Naive thymus-derived CD4-positive, alpha-beta T cell (primary cell): ENCODE measurements at regions not wholly inside any gene's neighbourhood (a gene's known extent, or its start where the extent isn't known, plus 50 kb on each side); places are given as distances from the start of the nearest gene placed in this dataset.

Experiments used
- ATAC-seq: fragments of 150-1000 bp; cut with Tn5 transposase; 2 replicates; pipeline ENCODE4 v1.10.0; 2021; ENCODE audit warnings: mild to moderate bottlenecking, moderate library complexity
- CTCF ChIA-PET: fragments of 350-600 bp; sonication (Branson Sonifier 250); formaldehyde crosslinking; loops from one replicate; lab custom pipeline; 2021; ENCODE audit warnings: antibody characterized with exemption; lab: Charles Lee
- POLR2A ChIA-PET: fragments of 350-600 bp; sonication (Branson Sonifier 250); formaldehyde crosslinking; loops from one replicate; lab custom pipeline; 2021; ENCODE audit warnings: antibody characterized with exemption, inconsistent platforms; lab: Charles Lee
- DNase-seq, 9 donors: peaks; one replicate each; pipeline versions ENCODE4 v3.0.0 to v3.0.0-alpha.2; 2020 to 2022; ENCODE audit warnings: mixed read lengths in 1 of 9
- H3K27ac ChIP-seq: one replicate; pipeline ENCODE4 v1.7.0; 2013; ENCODE audit warnings: mild to moderate bottlenecking, low read depth, low read length, moderate library complexity
- H3K27me3 ChIP-seq, 2 donors: one replicate each; pipeline ENCODE4 v1.7.0; 2013; ENCODE audit warnings: low read length in 2 of 2, mild to moderate bottlenecking in 2 of 2, moderate library complexity in 2 of 2; ENCODE audit not compliant: control insufficient read depth in 2 of 2, insufficient read depth in 2 of 2
- H3K36me3 ChIP-seq, 3 experiments: 1 replicate in 2 of 3; 2 replicates in 1 of 3; pipeline ENCODE4 v1.7.0; 2013; ENCODE audit warnings: low read length in 3 of 3, mild to moderate bottlenecking in 3 of 3, moderate library complexity in 1 of 3; ENCODE audit not compliant: insufficient read depth in 3 of 3, control insufficient read depth in 2 of 3
- H3K4me1 ChIP-seq, 2 donors: one replicate each; pipeline ENCODE4 v1.7.0; 2013; ENCODE audit warnings: low read length in 2 of 2, mild to moderate bottlenecking in 2 of 2, moderate library complexity in 1 of 2; ENCODE audit not compliant: control insufficient read depth in 2 of 2, insufficient read depth in 2 of 2
- H3K4me3 ChIP-seq: 2 replicates; pipeline ENCODE4 v1.7.0; 2013; ENCODE audit warnings: mild to moderate bottlenecking, low read length
- H3K9me3 ChIP-seq, 3 experiments: 1 replicate in 2 of 3; 2 replicates in 1 of 3; pipeline ENCODE4 v1.7.0; 2013; ENCODE audit warnings: low read length in 3 of 3; ENCODE audit not compliant: control insufficient read depth in 2 of 3
- H3K27ac Mint-ChIP-seq, 9 donors: one replicate each; pipeline ENCODE4 v1.8.0; 2020 to 2022; ENCODE audit warnings: mixed read lengths in 9 of 9, mild to moderate bottlenecking in 8 of 9, moderate library complexity in 5 of 9, inconsistent platforms in 2 of 9
- H3K27me3 Mint-ChIP-seq, 5 donors: one replicate each; pipeline ENCODE4 v1.8.0; 2021 to 2022; ENCODE audit warnings: mixed read lengths in 5 of 5, mild to moderate bottlenecking in 1 of 5
- H3K36me3 Mint-ChIP-seq, 5 donors: one replicate each; pipeline ENCODE4 v1.8.0; 2020 to 2022; ENCODE audit warnings: mixed read lengths in 5 of 5, mild to moderate bottlenecking in 3 of 5, inconsistent platforms in 1 of 5
- H3K4me1 Mint-ChIP-seq, 7 donors: one replicate each; pipeline ENCODE4 v1.8.0; 2020 to 2022; ENCODE audit warnings: mixed read lengths in 7 of 7, mild to moderate bottlenecking in 3 of 7, inconsistent platforms in 1 of 7
- H3K4me3 Mint-ChIP-seq, 10 donors: one replicate each; pipeline ENCODE4 v1.8.0; 2020 to 2022; ENCODE audit warnings: mild to moderate bottlenecking in 10 of 10, mixed read lengths in 10 of 10, moderate library complexity in 6 of 10, inconsistent platforms in 2 of 10
- H3K9me3 Mint-ChIP-seq, 11 donors: one replicate each; pipeline ENCODE4 v1.8.0; 2020 to 2022; ENCODE audit warnings: mixed read lengths in 11 of 11, mild to moderate bottlenecking in 4 of 11, inconsistent platforms in 1 of 11, moderate library complexity in 1 of 11
- intact Hi-C, 2 donors: fragments of 100-400 bp; cut with micrococcal nuclease; formaldehyde crosslinking; loops; one replicate each; pipeline ENCODE4 v1.15.1; 2023

GRCh38 chr13:68185444-68186141 is 955.5 kb upstream of the PCDH9 start:
- POLR2A ChIA-PET, result no interaction called here
- no peaks in the 10 kb centered on the region for H3K27me3 ChIP-seq
- peaks cover 0 to 4% (median 0%) of the 10 kb centered on the region in 3 experiments for H3K9me3 ChIP-seq
- no peaks in the 10 kb centered on the region for H3K4me1 Mint-ChIP-seq
- intact Hi-C loops, result no loop called here
- H3K27ac Mint-ChIP-seq, result no peak overlapping the region
- no peak overlapping the region for H3K4me3 ChIP-seq
- no peaks in the 10 kb centered on the region for H3K27me3 Mint-ChIP-seq
- H3K4me3 Mint-ChIP-seq, result no peak overlapping the region
- H3K36me3 Mint-ChIP-seq, result no peaks in the 10 kb centered on the region
- no peak overlapping the region for H3K27ac ChIP-seq
- peaks cover under 1 to 20% (median 6%) of the 10 kb centered on the region in 11 donors for H3K9me3 Mint-ChIP-seq
- H3K4me1 ChIP-seq, result no peaks in the 10 kb centered on the region
- DNase-seq (no peak), ATAC-seq (no peak)
- CTCF ChIA-PET, result no interaction called here
- no peaks in the 10 kb centered on the region for H3K36me3 ChIP-seq

- intact Hi-C loops, result no loop called here
- no peaks in the 10 kb centered on the region for H3K27me3 Mint-ChIP-seq
- DNase-seq (no peak), ATAC-seq (no peak)
- no peak overlapping the region for H3K27ac Mint-ChIP-seq
- ChIA-PET CTCF (no interaction called here), POLR2A (no interaction called here)
- H3K36me3 Mint-ChIP-seq, result peaks cover 0 to 5% (median 0%) of the 10 kb centered on the region in 5 donors
- H3K9me3 Mint-ChIP-seq, result peaks cover 6 to 33% (median 14%) of the 10 kb centered on the region in 11 donors
- H3K4me3 Mint-ChIP-seq, result no peak overlapping the region
- Histone ChIP-seq H3K27me3 (no peaks in the 10 kb centered on the region), H3K4me3 (no peak overlapping the region), H3K4me1 (no peaks in the 10 kb centered on the region), H3K36me3 (no peaks in the 10 kb centered on the region), H3K27ac (no peak overlapping the region), H3K9me3 (no peaks in the 10 kb centered on the region)
- no peaks in the 10 kb centered on the region for H3K4me1 Mint-ChIP-seq
Measured at GRCh38 chr13:68176475-68176874, 946.3 kb upstream of the PCDH9 start.

- CTCF ChIA-PET, result no interaction called here
- H3K4me1 Mint-ChIP-seq, result no peaks in the 10 kb centered on the region
- DNase-seq (no peak), ATAC-seq (no peak)
- H3K36me3 Mint-ChIP-seq, result peaks cover 0 to 5% (median 0%) of the 10 kb centered on the region in 5 donors
- no peak overlapping the region for H3K27ac ChIP-seq
- H3K9me3 ChIP-seq, result no peaks in the 10 kb centered on the region
- H3K27ac Mint-ChIP-seq, result no peak overlapping the region
- POLR2A ChIA-PET, result no interaction called here
- intact Hi-C loops, result no loop called here
- peaks cover 5 to 33% (median 8%) of the 10 kb centered on the region in 11 donors for H3K9me3 Mint-ChIP-seq
- no peak overlapping the region for H3K4me3 ChIP-seq
- no peaks in the 10 kb centered on the region for H3K4me1 ChIP-seq
- no peaks in the 10 kb centered on the region for H3K36me3 ChIP-seq
- no peaks in the 10 kb centered on the region for H3K27me3 ChIP-seq
- H3K4me3 Mint-ChIP-seq, result no peak overlapping the region
- no peaks in the 10 kb centered on the region for H3K27me3 Mint-ChIP-seq
Measured at GRCh38 chr13:68174893-68175292, 944.8 kb upstream of the PCDH9 start.

GRCh38 chr13:68173111-68173510 is 943.0 kb upstream of the PCDH9 start:
- no peak overlapping the region for H3K4me3 Mint-ChIP-seq
- H3K27ac ChIP-seq, result no peak overlapping the region

GRCh38 chr13:68170961-68171360 is 940.8 kb upstream of the PCDH9 start:
- Mint-ChIP-seq H3K4me1 (no peaks in the 10 kb centered on the region), H3K27me3 (no peaks in the 10 kb centered on the region), H3K36me3 (no peaks in the 10 kb centered on the region), H3K4me3 (no peak overlapping the region), H3K27ac (no peak overlapping the region), H3K9me3 (peaks cover under 1 to 20% (median 4%) of the 10 kb centered on the region in 11 donors)
- ChIA-PET CTCF (no interaction called here), POLR2A (no interaction called here)
- Histone ChIP-seq H3K4me1 (no peaks in the 10 kb centered on the region), H3K27me3 (no peaks in the 10 kb centered on the region), H3K4me3 (no peak overlapping the region), H3K27ac (no peak overlapping the region), H3K36me3 (no peaks in the 10 kb centered on the region), H3K9me3 (no peaks in the 10 kb centered on the region)
- DNase-seq (no peak), ATAC-seq (no peak)
- intact Hi-C loops, result no loop called here

More at GRCh38 chr13:68173111-68173510, 943.0 kb upstream of the PCDH9 start:
- Histone ChIP-seq H3K9me3 (no peaks in the 10 kb centered on the region), H3K4me1 (no peaks in the 10 kb centered on the region), H3K4me3 (no peak overlapping the region), H3K27me3 (no peaks in the 10 kb centered on the region), H3K36me3 (no peaks in the 10 kb centered on the region)
- ATAC-seq, result no peak
- Mint-ChIP-seq H3K36me3 (no peaks in the 10 kb centered on the region), H3K4me1 (no peaks in the 10 kb centered on the region), H3K27ac (no peak overlapping the region), H3K9me3 (peaks cover 5 to 24% (median 7%) of the 10 kb centered on the region in 11 donors), H3K27me3 (no peaks in the 10 kb centered on the region)
- POLR2A ChIA-PET, result no interaction called here
- CTCF ChIA-PET, result no interaction called here
- intact Hi-C loops, result no loop called here
- no peak for DNase-seq

- no peaks in the 10 kb centered on the region for H3K27me3 ChIP-seq
- no peaks in the 10 kb centered on the region for H3K9me3 ChIP-seq
- intact Hi-C loops, result no loop called here
- no peak for ATAC-seq
- Mint-ChIP-seq H3K36me3 (no peaks in the 10 kb centered on the region), H3K27me3 (no peaks in the 10 kb centered on the region), H3K27ac (no peak overlapping the region), H3K4me1 (no peaks in the 10 kb centered on the region), H3K4me3 (no peak overlapping the region), H3K9me3 (peaks cover 2 to 18% (median 6%) of the 10 kb centered on the region in 11 donors)
- POLR2A ChIA-PET, result no interaction called here
- H3K36me3 ChIP-seq, result no peaks in the 10 kb centered on the region
- DNase-seq, result no peak
- no peak overlapping the region for H3K4me3 ChIP-seq
- CTCF ChIA-PET, result no interaction called here
- H3K27ac ChIP-seq, result no peak overlapping the region
- H3K4me1 ChIP-seq, result no peaks in the 10 kb centered on the region
Measured at GRCh38 chr13:68168448-68168847, 938.3 kb upstream of the PCDH9 start.

- Mint-ChIP-seq H3K4me1 (no peaks in the 10 kb centered on the region), H3K27ac (no peak overlapping the region), H3K4me3 (no peak overlapping the region), H3K27me3 (no peaks in the 10 kb centered on the region), H3K36me3 (no peaks in the 10 kb centered on the region), H3K9me3 (peaks cover 4 to 24% (median 8%) of the 10 kb centered on the region in 11 donors)
- ATAC-seq (no peak), DNase-seq (no peak)
- no peaks in the 10 kb centered on the region for H3K36me3 ChIP-seq
- H3K4me1 ChIP-seq, result no peaks in the 10 kb centered on the region
- ChIA-PET POLR2A (no interaction called here), CTCF (no interaction called here)
- H3K27ac ChIP-seq, result no peak overlapping the region
- H3K9me3 ChIP-seq, result peaks cover 0 to 4% (median 0%) of the 10 kb centered on the region in 3 experiments
- intact Hi-C loops, result no loop called here
- H3K4me3 ChIP-seq, result no peak overlapping the region
- no peaks in the 10 kb centered on the region for H3K27me3 ChIP-seq
Measured at GRCh38 chr13:68160466-68160865, 930.3 kb upstream of the PCDH9 start.
